C4-2B (cell line): ENCODE measurements at regions not wholly inside any gene's neighbourhood (a gene's known extent, or its start where the extent isn't known, plus 50 kb on each side); places are given as distances from the start of the nearest gene placed in this dataset.
"Not testable (repeated sequence)": the region's sequence is repeated elsewhere in the genome, so short reads cannot be mapped to it uniquely, and the experiment has no call there.

Experiments
- H3K27ac ChIP-seq: fragments of 450-650 bp; 2 replicates; pipeline ENCODE4 v1.5.1; 2017
- CTCF ChIP-seq: fragments of 450-650 bp; conservative IDR thresholded peaks from 2 replicates; pipeline ENCODE4 v1.5.1; 2017; ENCODE audit warnings: mild to moderate bottlenecking
- ZFX ChIP-seq: fragments of 450-650 bp; IDR thresholded peaks from 2 replicates; pipeline ENCODE4 v1.6.1; 2017

GRCh38 chr3:96510334-96510733, 304.1 kb upstream of the EPHA6 start:
- H3K27ac ChIP-seq = no peak overlapping the region
- TF ChIP-seq ZFX (no peak), CTCF (no peak)

GRCh38 chr3:96537165-96537564, 277.2 kb upstream of the EPHA6 start:
- H3K27ac ChIP-seq = no peak overlapping the region

GRCh38 chr3:96538186-96538585, 276.2 kb upstream of the EPHA6 start:
- TF ChIP-seq CTCF (no peak), ZFX (no peak)
- no peak overlapping the region for H3K27ac ChIP-seq

More at GRCh38 chr3:96537165-96537564, 277.2 kb upstream of the EPHA6 start:
- TF ChIP-seq CTCF (no peak), ZFX (no peak)

GRCh38 chr3:96548073-96548472, 266.3 kb upstream of the EPHA6 start:
- H3K27ac ChIP-seq = no peak overlapping the region
- TF ChIP-seq ZFX (no peak), CTCF (no peak)

GRCh38 chr3:96576935-96577334, 237.5 kb upstream of the EPHA6 start:
- H3K27ac ChIP-seq = no peak overlapping the region
- TF ChIP-seq CTCF (no peak), ZFX (no peak)

- TF ChIP-seq CTCF (no peak), ZFX (no peak)
- H3K27ac ChIP-seq = no peak overlapping the region
Observed at GRCh38 chr3:96584066-96584465, 230.3 kb upstream of the EPHA6 start.

GRCh38 chr3:96606865-96607264, 207.5 kb upstream of the EPHA6 start:
- H3K27ac ChIP-seq = not testable (repeated sequence)

- H3K27ac ChIP-seq = no peak overlapping the region
- TF ChIP-seq ZFX (no peak), CTCF (no peak)
Observed at GRCh38 chr3:96619475-96619874, 194.9 kb upstream of the EPHA6 start.
